ENCODE measurements at regions not wholly inside any gene's neighbourhood (a gene's known extent, or its start where the extent isn't known, plus 50 kb on each side); places are given as distances from the start of the nearest gene placed in this dataset.
"Not testable (repeated sequence)": the region's sequence is repeated elsewhere in the genome, so short reads cannot be mapped to it uniquely, and the experiment has no call there.

GRCh38 chr2:23041443-23041842, 343.5 kb upstream of the KLHL29 start:
- DNase-seq (ENCODE audit: low read depth) = no peak
- H3K4me3 ChIP-seq (ENCODE audit: low read length) = no peak overlapping the region
- no peak for TF ChIP-seq CTCF (conservative IDR thresholded peaks at IDR 0.05; ENCODE audit: low read length)

GRCh38 chr2:23042216-23042906, 342.6 kb upstream of the KLHL29 start:
- no peak for DNase-seq (ENCODE audit: low read depth)
- no peak overlapping the region for H3K4me3 ChIP-seq (ENCODE audit: low read length)
- no peak for TF ChIP-seq CTCF (conservative IDR thresholded peaks at IDR 0.05; ENCODE audit: low read length)

GRCh38 chr2:23050388-23050787, 334.6 kb upstream of the KLHL29 start:
- no peak for TF ChIP-seq CTCF (conservative IDR thresholded peaks at IDR 0.05; ENCODE audit: low read length)
- DNase-seq (ENCODE audit: low read depth) = no peak
- no peak overlapping the region for H3K4me3 ChIP-seq (ENCODE audit: low read length)

GRCh38 chr2:23053601-23054000, 331.4 kb upstream of the KLHL29 start:
- no peak overlapping the region for H3K4me3 ChIP-seq (ENCODE audit: low read length)
- DNase-seq (ENCODE audit: low read depth) = no peak
- no peak for TF ChIP-seq CTCF (conservative IDR thresholded peaks at IDR 0.05; ENCODE audit: low read length)

- H3K4me3 ChIP-seq (ENCODE audit: low read length) = no peak overlapping the region
- no peak for DNase-seq (ENCODE audit: low read depth)
- no peak for TF ChIP-seq CTCF (conservative IDR thresholded peaks at IDR 0.05; ENCODE audit: low read length)
Observed at GRCh38 chr2:23055251-23055650, 329.7 kb upstream of the KLHL29 start.

GRCh38 chr2:23056846-23057245, 328.1 kb upstream of the KLHL29 start:
- H3K4me3 ChIP-seq (ENCODE audit: low read length); DNase-seq (ENCODE audit: low read depth): not testable (repeated sequence)

- no peak overlapping the region for H3K4me3 ChIP-seq (ENCODE audit: low read length)
- no peak for TF ChIP-seq CTCF (conservative IDR thresholded peaks at IDR 0.05; ENCODE audit: low read length)
- DNase-seq (ENCODE audit: low read depth) = no peak
Observed at GRCh38 chr2:23058435-23058834, 326.5 kb upstream of the KLHL29 start.

GRCh38 chr2:23065210-23065609, 319.8 kb upstream of the KLHL29 start:
- no peak overlapping the region for H3K4me3 ChIP-seq (ENCODE audit: low read length)
- no peak for DNase-seq (ENCODE audit: low read depth)
- TF ChIP-seq CTCF (conservative IDR thresholded peaks at IDR 0.05; ENCODE audit: low read length) = no peak

Data from AG10803 (cell line).